ENCODE measurements at regions not wholly inside any gene's neighbourhood (a gene's known extent, or its start where the extent isn't known, plus 50 kb on each side); places are given as distances from the start of the nearest gene placed in this dataset.

DNA sequence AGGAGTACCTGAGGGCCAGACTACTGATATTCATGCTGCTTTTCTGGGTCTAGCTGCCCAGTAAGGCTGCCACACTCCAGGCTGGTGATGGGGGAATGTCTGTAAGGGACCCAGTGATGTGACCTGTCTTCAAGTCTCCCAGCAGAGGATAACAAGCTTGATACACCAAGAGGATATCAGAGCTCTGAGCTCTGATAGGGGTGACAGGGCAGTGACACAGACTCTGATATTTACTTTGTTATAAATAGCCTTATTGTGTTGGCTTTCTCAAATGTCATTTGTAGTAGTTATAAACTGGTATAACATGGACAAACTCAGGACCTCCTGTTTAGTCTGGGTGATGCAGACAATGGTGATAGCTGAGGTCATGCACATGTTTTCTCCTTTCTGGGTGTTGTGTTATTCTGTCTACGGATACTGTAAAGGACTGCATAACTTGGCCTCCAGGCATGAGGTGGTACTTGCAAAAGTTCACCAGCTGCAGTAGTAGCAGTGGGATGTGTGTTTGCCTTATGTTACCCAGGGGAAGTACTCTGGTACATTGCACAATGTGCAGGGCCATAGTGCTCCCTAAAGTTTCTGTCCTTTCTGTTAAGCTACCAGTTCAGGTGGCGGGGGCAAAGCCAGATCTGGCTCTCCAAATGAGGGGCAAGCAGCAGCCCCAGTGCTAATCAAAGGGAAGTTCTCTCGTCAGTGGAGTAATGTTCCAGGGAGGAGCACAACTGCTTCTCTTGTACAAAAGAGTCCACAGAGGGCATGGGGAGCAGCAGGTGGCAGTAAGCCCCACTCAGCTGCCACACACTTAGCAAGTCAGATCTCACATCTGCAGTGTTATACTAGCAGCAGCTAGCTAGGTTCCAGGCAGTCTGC is 812.2 kb downstream of the JRKL start:
- H3K27ac ChIP-seq (ENCODE audit: low read depth in 1 of 2, low read length in 2 of 2): no peak overlapping the region
- no peak overlapping the region for H3K9ac ChIP-seq (ENCODE audit: low read depth in 1 of 2, low read length in 2 of 2)
- no peak for DNase-seq (ENCODE audit: low spot score)
- H3K36me3 ChIP-seq (ENCODE audit: control insufficient read depth in 4 of 4, insufficient read depth in 3 of 4, low read depth in 1 of 4, low read length in 3 of 4): no peaks in the 10 kb centered on the region
- 65% methylated on average over 3 of the region's 3 CpGs for WGBS
- H3K27me3 ChIP-seq (ENCODE audit: control insufficient read depth in 4 of 4, insufficient read depth in 4 of 4, low read length in 3 of 4): no peaks in the 10 kb centered on the region
- H3K4me1 ChIP-seq (ENCODE audit: control insufficient read depth in 4 of 4, insufficient read depth in 4 of 4, low read length in 3 of 4): no peaks in the 10 kb centered on the region
- H3K4me3 ChIP-seq (ENCODE audit: low read depth in 1 of 3, low read length in 3 of 3): no peak overlapping the region
- TF ChIP-seq, protein P1, sequence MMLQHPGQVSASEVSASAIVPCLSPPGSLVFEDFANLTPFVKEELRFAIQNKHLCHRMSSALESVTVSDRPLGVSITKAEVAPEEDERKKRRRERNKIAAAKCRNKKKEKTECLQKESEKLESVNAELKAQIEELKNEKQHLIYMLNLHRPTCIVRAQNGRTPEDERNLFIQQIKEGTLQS (IDR thresholded peaks at IDR 0.05): no peak
- no peak for TF ChIP-seq FOXA2 (IDR thresholded peaks at IDR 0.05)
- no peak for TF ChIP-seq SP1 (IDR thresholded peaks at IDR 0.05)
- no peak for TF ChIP-seq ZBTB33 (IDR thresholded peaks at IDR 0.05)
- TF ChIP-seq, protein P2, sequence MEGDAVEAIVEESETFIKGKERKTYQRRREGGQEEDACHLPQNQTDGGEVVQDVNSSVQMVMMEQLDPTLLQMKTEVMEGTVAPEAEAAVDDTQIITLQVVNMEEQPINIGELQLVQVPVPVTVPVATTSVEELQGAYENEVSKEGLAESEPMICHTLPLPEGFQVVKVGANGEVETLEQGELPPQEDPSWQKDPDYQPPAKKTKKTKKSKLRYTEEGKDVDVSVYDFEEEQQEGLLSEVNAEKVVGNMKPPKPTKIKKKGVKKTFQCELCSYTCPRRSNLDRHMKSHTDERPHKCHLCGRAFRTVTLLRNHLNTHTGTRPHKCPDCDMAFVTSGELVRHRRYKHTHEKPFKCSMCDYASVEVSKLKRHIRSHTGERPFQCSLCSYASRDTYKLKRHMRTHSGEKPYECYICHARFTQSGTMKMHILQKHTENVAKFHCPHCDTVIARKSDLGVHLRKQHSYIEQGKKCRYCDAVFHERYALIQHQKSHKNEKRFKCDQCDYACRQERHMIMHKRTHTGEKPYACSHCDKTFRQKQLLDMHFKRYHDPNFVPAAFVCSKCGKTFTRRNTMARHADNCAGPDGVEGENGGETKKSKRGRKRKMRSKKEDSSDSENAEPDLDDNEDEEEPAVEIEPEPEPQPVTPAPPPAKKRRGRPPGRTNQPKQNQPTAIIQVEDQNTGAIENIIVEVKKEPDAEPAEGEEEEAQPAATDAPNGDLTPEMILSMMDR (IDR thresholded peaks at IDR 0.05; ENCODE audit: low read depth, low read length, missing input control): no peak
- TF ChIP-seq NR2F2 (IDR thresholded peaks at IDR 0.05): no peak
- TF ChIP-seq JUND (IDR thresholded peaks at IDR 0.05): no peak
- TF ChIP-seq GABPA (IDR thresholded peaks at IDR 0.05 in 1 of 2, conservative IDR thresholded peaks at IDR 0.05 in 1 of 2): no peak
- TF ChIP-seq, protein P3, sequence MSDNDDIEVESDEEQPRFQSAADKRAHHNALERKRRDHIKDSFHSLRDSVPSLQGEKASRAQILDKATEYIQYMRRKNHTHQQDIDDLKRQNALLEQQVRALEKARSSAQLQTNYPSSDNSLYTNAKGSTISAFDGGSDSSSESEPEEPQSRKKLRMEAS (IDR thresholded peaks at IDR 0.05): no peak
- peaks cover 0 to 5% (median under 1%) of the 10 kb centered on the region in 4 donors for H3K9me3 ChIP-seq (ENCODE audit: control insufficient read depth in 4 of 4, low read length in 3 of 4)

GRCh38 chr11:97202613-97203292 is 812.9 kb downstream of the JRKL start:
- Histone ChIP-seq H3K4me3 (ENCODE audit: low read depth in 1 of 3, low read length in 3 of 3) (no peak overlapping the region), H3K4me1 (ENCODE audit: control insufficient read depth in 4 of 4, insufficient read depth in 4 of 4, low read length in 3 of 4) (no peaks in the 10 kb centered on the region), H3K36me3 (ENCODE audit: control insufficient read depth in 4 of 4, insufficient read depth in 3 of 4, low read depth in 1 of 4, low read length in 3 of 4) (no peaks in the 10 kb centered on the region), H3K9ac (ENCODE audit: low read depth in 1 of 2, low read length in 2 of 2) (no peak overlapping the region), H3K27ac (ENCODE audit: low read depth in 1 of 2, low read length in 2 of 2) (no peak overlapping the region), H3K9me3 (ENCODE audit: control insufficient read depth in 4 of 4, low read length in 3 of 4) (peaks cover 0 to 5% (median under 1%) of the 10 kb centered on the region in 4 donors), H3K27me3 (ENCODE audit: control insufficient read depth in 4 of 4, insufficient read depth in 4 of 4, low read length in 3 of 4) (no peaks in the 10 kb centered on the region)
- DNase-seq (ENCODE audit: low spot score): no peak
- TF ChIP-seq YY1 (IDR thresholded peaks at IDR 0.05) (no peak), HNF4G (IDR thresholded peaks at IDR 0.05) (no peak), SP1 (IDR thresholded peaks at IDR 0.05) (no peak), FOXA2 (IDR thresholded peaks at IDR 0.05) (no peak), RXRA (IDR thresholded peaks at IDR 0.05) (no peak), HNF4A (conservative IDR thresholded peaks at IDR 0.05) (no peak), GABPA (IDR thresholded peaks at IDR 0.05 in 1 of 2, conservative IDR thresholded peaks at IDR 0.05 in 1 of 2) (no peak), EGR1 (IDR thresholded peaks at IDR 0.05; ENCODE audit: low read depth in 2 of 2) (no peak), ZBTB33 (IDR thresholded peaks at IDR 0.05) (no peak), RAD21 (IDR thresholded peaks at IDR 0.05) (no peak), FOXA1 (IDR thresholded peaks at IDR 0.05) (no peak), TAF1 (conservative IDR thresholded peaks at IDR 0.05) (no peak)
- TF ChIP-seq, protein P1 (IDR thresholded peaks at IDR 0.05): no peak
- TF ChIP-seq, protein P3 (IDR thresholded peaks at IDR 0.05): no peak
- TF ChIP-seq, protein P2 (IDR thresholded peaks at IDR 0.05; ENCODE audit: low read depth, low read length, missing input control): no peak
- 57% methylated on average over 8 of the region's 8 CpGs for WGBS
